ENCODE measurements at regions not wholly inside any gene's neighbourhood (a gene's known extent, or its start where the extent isn't known, plus 50 kb on each side); places are given as distances from the start of the nearest gene placed in this dataset.
"Not testable (repeated sequence)": the region's sequence is repeated elsewhere in the genome, so short reads cannot be mapped to it uniquely, and the experiment has no call there.

DNA sequence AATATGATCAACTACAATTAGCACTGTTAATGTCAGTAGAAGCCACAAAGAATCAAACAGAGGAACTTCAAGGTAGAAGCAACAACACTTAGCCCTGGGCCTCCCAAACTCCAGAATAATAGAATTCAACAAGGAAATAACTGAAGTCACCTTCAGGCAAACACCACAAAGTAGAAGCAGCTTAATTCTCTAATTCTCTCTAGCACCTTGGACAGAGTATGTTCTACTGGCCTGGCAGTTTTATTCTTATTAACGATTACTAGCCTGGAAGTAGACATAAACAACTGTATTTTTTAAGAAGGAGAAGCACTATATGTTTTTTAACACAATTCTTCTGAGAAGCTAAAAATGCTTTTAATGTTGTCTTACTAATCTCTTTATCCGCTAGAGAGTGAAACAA is 911.9 kb downstream of the DTWD2 start:
- Histone ChIP-seq H2AFZ (ENCODE audit: low read depth, low read length) (no peak overlapping the region), H3K4me2 (ENCODE audit: low read length) (no peak overlapping the region), H3K27ac (ENCODE audit: low read length) (no peak overlapping the region), H3K79me2 (ENCODE audit: low read length) (no peaks in the 10 kb centered on the region), H3K4me3 (ENCODE audit: low read length) (no peak overlapping the region), H3K36me3 (replicated peaks; ENCODE audit: low read depth, low read length) (no peaks in the 10 kb centered on the region), H3K27me3 (ENCODE audit: low read depth, low read length) (no peaks in the 10 kb centered on the region), H4K20me1 (ENCODE audit: insufficient read depth, low read length) (no peaks in the 10 kb centered on the region), H3K9ac (ENCODE audit: low read length) (no peak overlapping the region), H3K9me3 (ENCODE audit: insufficient read depth, low read length) (no peaks in the 10 kb centered on the region), H3K4me1 (ENCODE audit: low read length) (peaks cover 5% of the 10 kb centered on the region)
- no peak for TF ChIP-seq EZH2phosphoT487 (IDR thresholded peaks at IDR 0.05; ENCODE audit: low read depth)
- TF ChIP-seq, protein P1, sequence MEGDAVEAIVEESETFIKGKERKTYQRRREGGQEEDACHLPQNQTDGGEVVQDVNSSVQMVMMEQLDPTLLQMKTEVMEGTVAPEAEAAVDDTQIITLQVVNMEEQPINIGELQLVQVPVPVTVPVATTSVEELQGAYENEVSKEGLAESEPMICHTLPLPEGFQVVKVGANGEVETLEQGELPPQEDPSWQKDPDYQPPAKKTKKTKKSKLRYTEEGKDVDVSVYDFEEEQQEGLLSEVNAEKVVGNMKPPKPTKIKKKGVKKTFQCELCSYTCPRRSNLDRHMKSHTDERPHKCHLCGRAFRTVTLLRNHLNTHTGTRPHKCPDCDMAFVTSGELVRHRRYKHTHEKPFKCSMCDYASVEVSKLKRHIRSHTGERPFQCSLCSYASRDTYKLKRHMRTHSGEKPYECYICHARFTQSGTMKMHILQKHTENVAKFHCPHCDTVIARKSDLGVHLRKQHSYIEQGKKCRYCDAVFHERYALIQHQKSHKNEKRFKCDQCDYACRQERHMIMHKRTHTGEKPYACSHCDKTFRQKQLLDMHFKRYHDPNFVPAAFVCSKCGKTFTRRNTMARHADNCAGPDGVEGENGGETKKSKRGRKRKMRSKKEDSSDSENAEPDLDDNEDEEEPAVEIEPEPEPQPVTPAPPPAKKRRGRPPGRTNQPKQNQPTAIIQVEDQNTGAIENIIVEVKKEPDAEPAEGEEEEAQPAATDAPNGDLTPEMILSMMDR (IDR thresholded peaks at IDR 0.05; ENCODE audit: low read depth, low read length) = no peak

DNA sequence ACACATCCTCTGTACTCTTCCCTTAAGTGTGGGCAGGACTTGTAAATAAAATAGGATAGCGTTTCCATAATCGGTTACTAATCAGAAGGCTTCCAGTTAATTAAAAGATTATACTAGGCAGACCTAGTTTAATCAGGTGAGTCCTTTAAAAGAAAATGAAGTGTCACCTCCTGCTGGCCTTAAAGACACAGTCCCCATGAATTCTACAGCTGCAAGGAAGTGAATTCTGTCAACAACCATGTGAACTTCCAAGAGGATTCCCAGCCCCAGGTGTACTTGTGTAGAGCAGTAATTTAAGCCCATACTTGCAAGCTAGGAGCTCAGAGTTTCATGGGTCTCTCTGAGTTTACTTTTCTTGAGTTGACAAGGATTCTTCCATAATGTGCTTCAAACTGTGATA is 918.3 kb downstream of the DTWD2 start:
- Histone ChIP-seq H3K36me3 (replicated peaks; ENCODE audit: low read depth, low read length) (no peaks in the 10 kb centered on the region), H3K4me3 (ENCODE audit: low read length) (no peak overlapping the region), H3K27ac (ENCODE audit: low read length) (no peak overlapping the region), H3K79me2 (ENCODE audit: low read length) (no peaks in the 10 kb centered on the region), H3K27me3 (ENCODE audit: low read depth, low read length) (no peaks in the 10 kb centered on the region), H3K4me1 (ENCODE audit: low read length) (no peaks in the 10 kb centered on the region), H4K20me1 (ENCODE audit: insufficient read depth, low read length) (no peaks in the 10 kb centered on the region), H3K4me2 (ENCODE audit: low read length) (no peak overlapping the region), H3K9ac (ENCODE audit: low read length) (no peak overlapping the region), H2AFZ (ENCODE audit: low read depth, low read length) (no peak overlapping the region), H3K9me3 (ENCODE audit: insufficient read depth, low read length) (no peaks in the 10 kb centered on the region)
- TF ChIP-seq, protein P1 (IDR thresholded peaks at IDR 0.05; ENCODE audit: low read depth, low read length) = no peak
- no peak for TF ChIP-seq EZH2phosphoT487 (IDR thresholded peaks at IDR 0.05; ENCODE audit: low read depth)

DNA sequence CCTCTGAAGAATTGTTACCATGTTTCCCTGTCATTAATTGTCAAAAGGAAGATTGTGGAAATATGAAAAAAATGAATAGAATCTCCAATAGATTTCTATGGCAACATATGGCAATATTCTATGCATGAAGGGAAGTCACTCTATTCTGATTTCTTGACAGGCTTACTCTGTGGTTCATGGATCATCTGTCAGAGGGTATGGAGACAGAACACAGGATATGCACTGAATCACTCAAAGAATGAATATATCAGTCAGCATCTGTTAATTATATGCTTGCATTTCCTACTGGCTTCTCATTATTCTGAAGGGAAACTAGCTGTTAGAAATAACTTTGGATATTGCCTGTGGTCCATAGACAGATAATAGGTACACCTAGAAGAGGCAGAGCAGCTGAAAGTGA is 918.9 kb downstream of the DTWD2 start:
- no peaks in the 10 kb centered on the region for H3K9me3 ChIP-seq (ENCODE audit: insufficient read depth, low read length)
- no peak overlapping the region for H2AFZ ChIP-seq (ENCODE audit: low read depth, low read length)
- H3K4me3 ChIP-seq (ENCODE audit: low read length) = no peak overlapping the region
- TF ChIP-seq, protein P1 (IDR thresholded peaks at IDR 0.05; ENCODE audit: low read depth, low read length) = no peak
- TF ChIP-seq EZH2phosphoT487 (IDR thresholded peaks at IDR 0.05; ENCODE audit: low read depth) = no peak
- H4K20me1 ChIP-seq (ENCODE audit: insufficient read depth, low read length) = no peaks in the 10 kb centered on the region
- no peaks in the 10 kb centered on the region for H3K36me3 ChIP-seq (replicated peaks; ENCODE audit: low read depth, low read length)
- H3K9ac ChIP-seq (ENCODE audit: low read length) = no peak overlapping the region
- no peaks in the 10 kb centered on the region for H3K4me1 ChIP-seq (ENCODE audit: low read length)
- H3K27ac ChIP-seq (ENCODE audit: low read length) = no peak overlapping the region
- H3K4me2 ChIP-seq (ENCODE audit: low read length) = no peak overlapping the region
- no peaks in the 10 kb centered on the region for H3K79me2 ChIP-seq (ENCODE audit: low read length)
- no peaks in the 10 kb centered on the region for H3K27me3 ChIP-seq (ENCODE audit: low read depth, low read length)

DNA sequence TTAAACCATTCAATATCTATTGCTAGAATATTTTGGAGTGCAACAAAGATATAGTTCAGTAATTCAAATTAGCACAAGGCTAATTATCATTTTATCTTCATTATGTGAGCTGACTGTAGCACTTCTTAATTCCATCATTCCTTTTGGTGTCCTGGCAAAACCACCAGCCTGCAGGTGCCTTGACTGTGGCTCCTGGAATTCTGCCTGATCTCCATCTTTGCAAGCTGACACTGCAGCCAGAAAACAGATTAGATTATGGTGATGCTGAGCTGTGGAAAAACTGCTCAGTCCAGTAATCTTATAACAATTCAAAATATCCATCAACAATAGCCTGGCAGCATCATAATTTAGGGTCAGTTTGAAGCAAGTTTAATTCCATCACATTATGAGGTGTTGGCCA is 919.5 kb downstream of the DTWD2 start:
- H3K4me2 ChIP-seq (ENCODE audit: low read length) = no peak overlapping the region
- H3K4me1 ChIP-seq (ENCODE audit: low read length) = no peaks in the 10 kb centered on the region
- no peak for TF ChIP-seq EZH2phosphoT487 (IDR thresholded peaks at IDR 0.05; ENCODE audit: low read depth)
- no peak overlapping the region for H2AFZ ChIP-seq (ENCODE audit: low read depth, low read length)
- no peak overlapping the region for H3K4me3 ChIP-seq (ENCODE audit: low read length)
- H3K27ac ChIP-seq (ENCODE audit: low read length) = no peak overlapping the region
- H4K20me1 ChIP-seq (ENCODE audit: insufficient read depth, low read length) = no peaks in the 10 kb centered on the region
- no peaks in the 10 kb centered on the region for H3K27me3 ChIP-seq (ENCODE audit: low read depth, low read length)
- no peaks in the 10 kb centered on the region for H3K36me3 ChIP-seq (replicated peaks; ENCODE audit: low read depth, low read length)
- no peaks in the 10 kb centered on the region for H3K9me3 ChIP-seq (ENCODE audit: insufficient read depth, low read length)
- H3K9ac ChIP-seq (ENCODE audit: low read length) = no peak overlapping the region
- H3K79me2 ChIP-seq (ENCODE audit: low read length) = no peaks in the 10 kb centered on the region

DNA sequence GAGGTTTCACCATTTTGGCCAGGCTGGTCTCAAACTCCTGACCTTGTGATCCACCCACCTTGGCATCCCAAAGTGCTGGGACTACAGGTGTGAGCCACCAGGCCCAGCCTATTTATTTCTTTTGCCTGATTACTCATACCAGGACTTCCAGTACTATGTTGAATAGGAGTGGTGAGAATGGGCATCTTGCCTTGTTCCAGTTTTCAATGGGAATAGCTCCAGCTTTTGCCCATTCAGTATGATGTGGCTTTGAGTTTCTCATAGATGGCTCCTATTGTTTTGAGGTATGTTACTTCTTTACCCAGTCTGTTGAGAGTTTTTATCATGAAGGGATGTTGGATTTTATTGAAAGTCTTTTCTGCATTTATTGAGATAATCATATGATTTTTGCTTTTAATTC is 924.5 kb downstream of the DTWD2 start:
- not testable (repeated sequence) for H4K20me1 ChIP-seq (ENCODE audit: insufficient read depth, low read length); H3K27ac ChIP-seq (ENCODE audit: low read length); H3K4me2 ChIP-seq (ENCODE audit: low read length); H3K9me3 ChIP-seq (ENCODE audit: insufficient read depth, low read length); H3K79me2 ChIP-seq (ENCODE audit: low read length); H3K4me1 ChIP-seq (ENCODE audit: low read length); H3K9ac ChIP-seq (ENCODE audit: low read length); H2AFZ ChIP-seq (ENCODE audit: low read depth, low read length); H3K4me3 ChIP-seq (ENCODE audit: low read length); H3K36me3 ChIP-seq (replicated peaks; ENCODE audit: low read depth, low read length); H3K27me3 ChIP-seq (ENCODE audit: low read depth, low read length)

Data from OCI-LY3 (cell line).